ENCODE measurements at regions not wholly inside any gene's neighbourhood (a gene's known extent, or its start where the extent isn't known, plus 50 kb on each side); places are given as distances from the start of the nearest gene placed in this dataset.

- TF ChIP-seq YY1 (IDR thresholded peaks at IDR 0.05; ENCODE audit: low read depth) (no peak), TAF1 (IDR thresholded peaks at IDR 0.05; ENCODE audit: low read depth) (no peak), CREB1 (IDR thresholded peaks at IDR 0.05; ENCODE audit: low read depth) (no peak), EP300 (IDR thresholded peaks at IDR 0.05; ENCODE audit: borderline replicate concordance) (no peak), CEBPB (IDR thresholded peaks at IDR 0.05) (no peak), REST (IDR thresholded peaks at IDR 0.05; ENCODE audit: low read depth) (no peak), MAX (IDR thresholded peaks at IDR 0.05) (no peak), USF1 (IDR thresholded peaks at IDR 0.05) (no peak)
Measured at GRCh38 chr7:145147865-145148264, 312.0 kb upstream of the TPK1 start.

Measured in Ishikawa (cell line).